SK-N-SH (cell line): ENCODE measurements at regions not wholly inside any gene's neighbourhood (a gene's known extent, or its start where the extent isn't known, plus 50 kb on each side); places are given as distances from the start of the nearest gene placed in this dataset.
A peak's percentile ranks its signal among the peaks of the same experiment; 100 is the strongest.

Source experiments
- CTCF ChIA-PET: fragments of 300-600, 350-600 bp; formaldehyde crosslinking; extraction: SDS; loops from one replicate; lab custom pipeline; 2021; lab: Yijun Ruan, JAX
- POLR2A ChIA-PET: fragments of 350-600 bp; sonication (Branson Sonifier 250); formaldehyde crosslinking; extraction: SDS; loops from one replicate; lab custom pipeline; 2020; ENCODE audit warnings: antibody characterized with exemption, inconsistent platforms; lab: Yijun Ruan, JAX
- DNase-seq: peaks from one replicate; pipeline ENCODE4 v3.0.0; 2012
- H2AFZ ChIP-seq: fragments of 200-600 bp; sonication (generic); 2 replicates; pipeline ENCODE4 v1.8.1; 2016; ENCODE audit warnings: antibody characterized with exemption, mild to moderate bottlenecking, low read depth
- H3F3A ChIP-seq: fragments of 200-600 bp; sonication (generic); replicated peaks from 2 replicates; pipeline ENCODE3; 2016; ENCODE audit warnings: antibody characterized with exemption, mild to moderate bottlenecking; ENCODE audit not compliant: insufficient read depth
- H3K27ac ChIP-seq, 2 experiments: fragments of 200-500 bp in 1 of 2; fragments of 200-600 bp in 1 of 2; sonication (Bioruptor generic) in 1 of 2; sonication (generic), shearing (Covaris generic) in 1 of 2; 2 replicates each; pipeline versions ENCODE4 v1.5.1 to v1.6.1; 2014 to 2016; ENCODE audit warnings: low read depth in 2 of 2, inconsistent platforms in 1 of 2, low read length in 1 of 2, mild to moderate bottlenecking in 1 of 2, mixed read lengths in 1 of 2
- H3K27me3 ChIP-seq: fragments of 200-600 bp; sonication (generic), shearing (Covaris generic); 2 replicates; pipeline ENCODE4 v1.6.1; 2016; ENCODE audit warnings: mixed run types; ENCODE audit not compliant: insufficient read depth
- H3K36me3 ChIP-seq, 2 experiments: fragments of 200-500 bp in 1 of 2; fragments of 200-600 bp in 1 of 2; sonication (Bioruptor generic) in 1 of 2; sonication (generic) in 1 of 2; replicated peaks in 1 of 2; 2 replicates each; pipeline versions ENCODE3 to v1.5.1; 2014 to 2016; ENCODE audit warnings: low read length in 1 of 2, mild to moderate bottlenecking in 1 of 2; ENCODE audit not compliant: insufficient read depth in 2 of 2, control insufficient read depth in 1 of 2
- H3K4me1 ChIP-seq, 2 experiments: fragments of 200-500 bp in 1 of 2; fragments of 200-600 bp in 1 of 2; sonication (Bioruptor generic) in 1 of 2; sonication (generic), shearing (Covaris generic) in 1 of 2; 2 replicates each; pipeline versions ENCODE4 v1.5.1 to v1.6.1; 2014 to 2016; ENCODE audit warnings: low read depth in 1 of 2, low read length in 1 of 2, mixed run types in 1 of 2; ENCODE audit not compliant: insufficient read depth in 2 of 2, control insufficient read depth in 1 of 2
- H3K4me2 ChIP-seq: fragments of 200-600 bp; sonication (generic), shearing (Covaris generic); 2 replicates; pipeline ENCODE4 v1.6.1; 2017; ENCODE audit warnings: mixed run types
- H3K4me3 ChIP-seq, 2 experiments: fragments of 200-500 bp in 1 of 2; fragments of 200-600 bp in 1 of 2; sonication (Bioruptor generic) in 1 of 2; sonication (generic), shearing (Covaris generic) in 1 of 2; 2 replicates each; pipeline versions ENCODE4 v1.5.1 to v1.8.1; 2014 to 2016; ENCODE audit warnings: low read depth in 2 of 2, inconsistent platforms in 1 of 2, low read length in 1 of 2, mild to moderate bottlenecking in 1 of 2, mixed read lengths in 1 of 2, moderate library complexity in 1 of 2
- H3K79me2 ChIP-seq: fragments of 200-600 bp; sonication (generic); 2 replicates; pipeline ENCODE4 v1.8.1; 2017; ENCODE audit warnings: mild to moderate bottlenecking; ENCODE audit not compliant: insufficient read depth
- H3K9ac ChIP-seq: fragments of 200-600 bp; sonication (generic); 2 replicates; pipeline ENCODE4 v1.6.1; 2017; ENCODE audit warnings: mixed run types
- H3K9me2 ChIP-seq: fragments of 200-600 bp; sonication (generic); 2 replicates; pipeline ENCODE4 v1.6.1; 2017; ENCODE audit warnings: mixed run types
- H3K9me3 ChIP-seq: fragments of 200-600 bp; sonication (generic); 2 replicates; pipeline ENCODE4 v1.6.1; 2017; ENCODE audit warnings: mixed run types, mild to moderate bottlenecking, moderate library complexity
- H4K20me1 ChIP-seq: fragments of 200-600 bp; sonication (generic); 2 replicates; pipeline ENCODE4 v1.6.1; 2017; ENCODE audit warnings: mild to moderate bottlenecking, mixed run types; ENCODE audit not compliant: insufficient read depth
- EP300 ChIP-seq, 2 experiments: IDR thresholded peaks; 2 replicates each; pipeline versions ENCODE4 v1.4.0 to v1.6.1; 2012; ENCODE audit warnings: borderline replicate concordance in 1 of 2, low read depth in 1 of 2, low read length in 1 of 2
- EZH2phosphoT487 ChIP-seq: fragments of 200-600 bp; sonication (generic); IDR thresholded peaks from 2 replicates; pipeline ENCODE4 v1.6.1; 2017; ENCODE audit warnings: low read depth, mixed run types, mild to moderate bottlenecking, antibody characterized with exemption, moderate library complexity, borderline replicate concordance
- FOXM1 ChIP-seq: IDR thresholded peaks from 2 replicates; pipeline ENCODE4 v1.4.0; 2012; ENCODE audit warnings: low read depth, mild to moderate bottlenecking
- MXI1 ChIP-seq: IDR thresholded peaks from 2 replicates; pipeline ENCODE4 v1.6.1; 2012; ENCODE audit warnings: mild to moderate bottlenecking, low read depth, low read length, improper control_type of control experiment
- NRF1 ChIP-seq: IDR thresholded peaks from 2 replicates; pipeline ENCODE4 v1.6.1; 2012; ENCODE audit warnings: low read depth, mild to moderate bottlenecking, low read length
- RAD21 ChIP-seq: IDR thresholded peaks from 2 replicates; pipeline ENCODE4 v1.6.1; 2012; ENCODE audit warnings: mild to moderate bottlenecking, low read length
- SMC3 ChIP-seq: IDR thresholded peaks from 2 replicates; pipeline ENCODE4 v1.6.1; 2012; ENCODE audit warnings: low read depth, low read length, improper control_type of control experiment
- TCF12 ChIP-seq: IDR thresholded peaks from 2 replicates; pipeline ENCODE4 v1.4.0; 2012
- TEAD4 ChIP-seq: IDR thresholded peaks from 2 replicates; pipeline ENCODE4 v1.4.0; 2012; ENCODE audit warnings: mild to moderate bottlenecking, borderline replicate concordance; ENCODE audit not compliant: insufficient read depth
- YY1 ChIP-seq: IDR thresholded peaks from 2 replicates; pipeline ENCODE4 v1.4.0; 2012; ENCODE audit warnings: low read depth, mild to moderate bottlenecking
- WGBS: methylation state at CpG from one replicate; pipeline ENCODE4 v1.1.6; 2017; ENCODE audit warnings: low lambda C conversion rate; 5-methylcytosine and 5-hydroxymethylcytosine counted together
- TF ChIP-seq, protein P1 (sequence below): fragments of 200-600 bp; sonication (generic); IDR thresholded peaks from 2 replicates; pipeline ENCODE4 v1.6.1; 2017; ENCODE audit warnings: antibody characterized with exemption, mild to moderate bottlenecking, moderate library complexity
- TF ChIP-seq, protein P2 (sequence below): IDR thresholded peaks from 2 replicates; pipeline ENCODE4; 2012
- TF ChIP-seq, protein P3 (sequence below): IDR thresholded peaks from 2 replicates; pipeline ENCODE4 v1.4.0; 2012; ENCODE audit warnings: low read depth, borderline replicate concordance
- TF ChIP-seq, protein P4 (sequence below): IDR thresholded peaks from 2 replicates; pipeline ENCODE4 v1.4.0; 2012; ENCODE audit warnings: low read depth

DNA sequence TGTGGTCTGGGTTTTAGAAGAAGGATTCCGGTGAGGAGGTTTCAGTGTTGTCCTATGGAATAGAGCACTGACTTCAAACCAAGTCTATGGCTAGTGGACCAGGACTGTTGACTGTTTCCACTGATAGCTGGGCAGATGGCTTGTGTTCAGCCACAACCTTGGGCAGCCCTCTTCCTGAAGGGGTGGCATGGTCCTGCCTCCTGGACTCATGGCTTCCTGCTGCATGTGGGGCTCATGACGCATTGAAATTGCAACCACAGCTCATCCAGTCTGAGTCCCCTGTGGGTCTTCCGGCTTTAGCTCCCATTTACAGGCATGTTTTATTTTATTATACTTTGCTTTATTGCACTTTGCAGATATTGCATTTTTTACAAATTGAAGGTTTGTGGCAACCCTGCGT is 105.0 kb downstream of the B3GNT2 start:
- H3K79me2 ChIP-seq = no peaks in the 10 kb centered on the region
- H3K9ac ChIP-seq = no peak overlapping the region
- TF ChIP-seq, protein P1, sequence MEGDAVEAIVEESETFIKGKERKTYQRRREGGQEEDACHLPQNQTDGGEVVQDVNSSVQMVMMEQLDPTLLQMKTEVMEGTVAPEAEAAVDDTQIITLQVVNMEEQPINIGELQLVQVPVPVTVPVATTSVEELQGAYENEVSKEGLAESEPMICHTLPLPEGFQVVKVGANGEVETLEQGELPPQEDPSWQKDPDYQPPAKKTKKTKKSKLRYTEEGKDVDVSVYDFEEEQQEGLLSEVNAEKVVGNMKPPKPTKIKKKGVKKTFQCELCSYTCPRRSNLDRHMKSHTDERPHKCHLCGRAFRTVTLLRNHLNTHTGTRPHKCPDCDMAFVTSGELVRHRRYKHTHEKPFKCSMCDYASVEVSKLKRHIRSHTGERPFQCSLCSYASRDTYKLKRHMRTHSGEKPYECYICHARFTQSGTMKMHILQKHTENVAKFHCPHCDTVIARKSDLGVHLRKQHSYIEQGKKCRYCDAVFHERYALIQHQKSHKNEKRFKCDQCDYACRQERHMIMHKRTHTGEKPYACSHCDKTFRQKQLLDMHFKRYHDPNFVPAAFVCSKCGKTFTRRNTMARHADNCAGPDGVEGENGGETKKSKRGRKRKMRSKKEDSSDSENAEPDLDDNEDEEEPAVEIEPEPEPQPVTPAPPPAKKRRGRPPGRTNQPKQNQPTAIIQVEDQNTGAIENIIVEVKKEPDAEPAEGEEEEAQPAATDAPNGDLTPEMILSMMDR = no peak
- POLR2A ChIA-PET = no interaction called here
- peaks cover 10 to 22% of the 10 kb centered on the region in 2 experiments; a peak in 2 of 4 replicates for H3K4me1 ChIP-seq
- no peak overlapping the region for H3K4me2 ChIP-seq
- H3K4me3 ChIP-seq = no peak overlapping the region
- H3K27me3 ChIP-seq = no peaks in the 10 kb centered on the region
- no peak overlapping the region for H2AFZ ChIP-seq
- H3K36me3 ChIP-seq = no peaks in the 10 kb centered on the region
- CTCF ChIA-PET = interaction anchor here (0.6 to 2.3 kb wide), 5 partner anchors 10 to 378 kb away, joined by 3 to 7 read pairs (median 3); no protein-coding TSS in a partner anchor
- no peaks in the 10 kb centered on the region for H3K9me3 ChIP-seq
- H3F3A ChIP-seq = no peaks in the 10 kb centered on the region
- H3K27ac ChIP-seq = no peak overlapping the region
- H4K20me1 ChIP-seq = no peaks in the 10 kb centered on the region
- H3K9me2 ChIP-seq = no peaks in the 10 kb centered on the region
- WGBS = 80% methylated on average over 4 of the region's 4 CpGs
- DNase-seq = no peak

DNA sequence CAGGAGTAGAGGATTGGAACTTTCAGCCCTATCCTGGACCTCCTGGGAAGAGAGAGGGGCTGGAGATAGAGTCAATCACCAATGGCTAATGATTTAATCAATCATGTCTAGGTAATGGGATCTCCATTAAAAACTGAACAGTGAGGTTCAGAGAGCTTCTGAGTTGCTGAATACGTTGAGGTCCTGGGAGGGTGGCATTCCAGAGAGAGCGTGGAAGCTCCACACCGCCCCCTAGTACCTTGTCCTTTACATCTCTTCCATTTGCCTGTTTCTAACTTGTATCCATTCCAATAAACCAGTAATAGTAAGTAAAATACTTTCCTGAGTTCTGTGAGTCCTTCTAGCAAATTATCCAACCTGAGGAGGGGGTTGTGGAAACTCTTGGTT is 101.7 kb downstream of the B3GNT2 start:
- Histone ChIP-seq H3K4me1 (peaks cover 0 to 17% of the 10 kb centered on the region in 2 experiments; a peak in 1 of 4 replicates), H3K27ac (no peak overlapping the region), H3K4me3 (no peak overlapping the region), H3F3A (no peaks in the 10 kb centered on the region), H3K27me3 (no peaks in the 10 kb centered on the region), H3K36me3 (no peaks in the 10 kb centered on the region), H3K4me2 (no peak overlapping the region), H2AFZ (no peak overlapping the region), H3K79me2 (no peaks in the 10 kb centered on the region), H3K9me3 (no peaks in the 10 kb centered on the region), H3K9ac (no peak overlapping the region), H4K20me1 (no peaks in the 10 kb centered on the region), H3K9me2 (no peaks in the 10 kb centered on the region)
- 69% methylated on average over 3 of the region's 3 CpGs for WGBS
- no peak for TF ChIP-seq FOXM1
- TF ChIP-seq, protein P1 = peak; percentile 13; the same call in 1 of the 2 replicates
- ChIA-PET CTCF (interaction anchor here (0.6 to 1.3 kb wide), 2 partner anchors 11 to 31 kb away, joined by 3 to 5 read pairs; no protein-coding TSS in a partner anchor), POLR2A (no interaction called here)
- no peak for DNase-seq

DNA sequence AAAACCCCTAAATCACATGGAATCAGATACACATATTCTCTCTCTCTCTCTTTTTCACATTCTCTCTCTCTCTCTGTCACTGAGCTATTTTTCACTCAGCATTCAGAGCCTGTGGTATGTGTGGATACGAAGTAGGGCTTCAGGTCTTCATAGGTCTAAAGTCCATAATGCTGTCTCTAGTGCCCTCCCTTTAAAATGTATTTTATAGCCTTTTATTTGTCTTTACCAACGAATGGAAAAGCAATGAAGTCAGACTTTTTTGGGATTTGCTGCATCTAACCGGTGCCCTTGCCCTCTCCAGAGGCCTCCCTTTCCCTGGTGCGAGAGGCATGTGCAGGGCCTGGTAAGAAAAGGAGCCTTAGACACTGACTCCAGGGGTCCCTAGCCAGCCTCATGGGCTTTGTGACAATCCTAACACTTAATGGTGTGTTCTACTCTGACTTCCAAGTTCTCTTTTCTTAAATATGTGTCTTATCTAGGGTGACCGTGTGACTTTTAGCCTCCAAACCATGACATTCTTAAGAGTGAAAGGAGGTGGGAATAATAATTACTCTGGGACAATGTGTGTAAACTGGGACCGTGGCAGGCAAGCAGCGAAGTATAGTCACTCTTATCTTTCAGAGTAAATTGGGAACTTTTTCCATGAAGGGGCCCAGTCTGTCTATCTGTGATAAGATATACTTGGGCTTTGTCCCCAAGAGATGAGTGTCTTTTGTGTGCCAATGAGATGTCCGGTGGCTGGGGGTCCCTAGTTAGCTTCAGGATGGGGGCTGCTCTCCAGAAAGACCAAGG is 101.1 kb downstream of the B3GNT2 start:
- Histone ChIP-seq H3K4me1 (peaks cover 0 to 20% of the 10 kb centered on the region in 2 experiments; a peak in 1 of 4 replicates), H4K20me1 (no peaks in the 10 kb centered on the region), H3K4me3 (no peak overlapping the region), H3K9me3 (no peaks in the 10 kb centered on the region), H3K9ac (no peak overlapping the region), H3K9me2 (no peaks in the 10 kb centered on the region), H3K4me2 (no peak overlapping the region), H3F3A (no peaks in the 10 kb centered on the region), H3K79me2 (no peaks in the 10 kb centered on the region), H3K27me3 (no peaks in the 10 kb centered on the region), H3K27ac (no peak overlapping the region), H2AFZ (no peak overlapping the region), H3K36me3 (no peaks in the 10 kb centered on the region)
- ChIA-PET POLR2A (no interaction called here), CTCF (interaction anchor here (0.6 to 1.3 kb wide), 2 partner anchors 12 to 30 kb away, joined by 3 to 5 read pairs; no protein-coding TSS in a partner anchor)
- no peak for DNase-seq
- WGBS = 62% methylated on average over 8 of the region's 8 CpGs
- TF ChIP-seq EZH2phosphoT487 (no peak), EP300 (IDR thresholded peaks at IDR 0.05; ENCODE audit: borderline replicate concordance in 1 of 2, low read depth in 1 of 2, low read length in 1 of 2) (no peak), SMC3 (no peak), MXI1 (no peak), YY1 (no peak), NRF1 (no peak), TCF12 (no peak), RAD21 (no peak), TEAD4 (no peak)
- TF ChIP-seq, protein P2, sequence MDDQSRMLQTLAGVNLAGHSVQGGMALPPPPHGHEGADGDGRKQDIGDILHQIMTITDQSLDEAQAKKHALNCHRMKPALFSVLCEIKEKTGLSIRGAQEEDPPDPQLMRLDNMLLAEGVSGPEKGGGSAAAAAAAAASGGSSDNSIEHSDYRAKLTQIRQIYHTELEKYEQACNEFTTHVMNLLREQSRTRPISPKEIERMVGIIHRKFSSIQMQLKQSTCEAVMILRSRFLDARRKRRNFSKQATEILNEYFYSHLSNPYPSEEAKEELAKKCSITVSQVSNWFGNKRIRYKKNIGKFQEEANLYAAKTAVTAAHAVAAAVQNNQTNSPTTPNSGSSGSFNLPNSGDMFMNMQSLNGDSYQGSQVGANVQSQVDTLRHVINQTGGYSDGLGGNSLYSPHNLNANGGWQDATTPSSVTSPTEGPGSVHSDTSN = no peak
- TF ChIP-seq, protein P3, sequence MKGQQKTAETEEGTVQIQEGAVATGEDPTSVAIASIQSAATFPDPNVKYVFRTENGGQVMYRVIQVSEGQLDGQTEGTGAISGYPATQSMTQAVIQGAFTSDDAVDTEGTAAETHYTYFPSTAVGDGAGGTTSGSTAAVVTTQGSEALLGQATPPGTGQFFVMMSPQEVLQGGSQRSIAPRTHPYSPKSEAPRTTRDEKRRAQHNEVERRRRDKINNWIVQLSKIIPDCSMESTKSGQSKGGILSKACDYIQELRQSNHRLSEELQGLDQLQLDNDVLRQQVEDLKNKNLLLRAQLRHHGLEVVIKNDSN = no peak
- TF ChIP-seq, protein P4, sequence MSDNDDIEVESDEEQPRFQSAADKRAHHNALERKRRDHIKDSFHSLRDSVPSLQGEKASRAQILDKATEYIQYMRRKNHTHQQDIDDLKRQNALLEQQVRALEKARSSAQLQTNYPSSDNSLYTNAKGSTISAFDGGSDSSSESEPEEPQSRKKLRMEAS = no peak
